ENCODE measurements at regions not wholly inside any gene's neighbourhood (a gene's known extent, or its start where the extent isn't known, plus 50 kb on each side); places are given as distances from the start of the nearest gene placed in this dataset.

DNA sequence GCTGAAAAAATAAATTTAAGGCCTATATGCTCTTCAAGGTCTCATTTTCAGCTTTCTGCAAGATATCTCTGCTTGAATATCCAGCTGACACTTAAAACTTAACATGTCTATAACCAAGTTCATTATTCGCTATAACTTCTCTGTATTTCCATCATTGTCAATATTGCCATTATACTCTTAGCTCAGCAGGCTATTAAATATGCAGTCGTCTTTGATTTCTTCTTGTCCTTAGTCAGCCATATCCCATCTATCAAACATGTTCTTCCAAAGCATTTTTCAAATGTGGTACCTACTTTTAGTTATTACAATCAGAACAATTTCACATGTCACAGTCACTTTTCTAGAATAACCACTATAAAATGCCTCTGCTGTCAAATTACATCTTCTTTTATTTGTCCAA is 1364.1 kb downstream of the ARAP2 start:
- DNase-seq (no peak), ATAC-seq (no peak)
- Mint-ChIP-seq H3K4me1 (no peaks in the 10 kb centered on the region), H3K27ac (no peak overlapping the region), H3K9me3 (ENCODE audit: low read depth) (peaks cover 3% of the 10 kb centered on the region), H3K27me3 (no peaks in the 10 kb centered on the region), H3K36me3 (no peaks in the 10 kb centered on the region), H3K4me3 (no peak overlapping the region)
- CTCF ChIA-PET = no interaction called here

DNA sequence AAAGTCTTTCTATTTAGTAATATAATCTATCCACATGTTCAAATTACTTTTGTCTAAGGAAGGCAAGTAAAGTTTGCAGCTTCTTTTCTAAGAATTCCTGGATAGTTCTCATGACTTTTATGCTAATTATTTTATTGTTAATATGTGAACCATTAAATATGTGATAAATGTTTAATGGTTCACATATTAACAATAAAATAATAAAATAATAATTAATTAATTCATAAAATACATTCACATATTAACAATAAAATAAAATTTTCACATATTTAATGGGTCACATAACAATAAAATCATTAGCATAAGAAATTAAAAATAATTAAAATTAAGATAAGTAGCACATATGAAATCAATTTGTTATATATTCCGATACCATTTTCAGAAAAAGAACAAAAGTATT is 1352.4 kb downstream of the ARAP2 start:
- H3K27ac Mint-ChIP-seq = no peak overlapping the region
- ATAC-seq (no peak), DNase-seq (no peak)
- CTCF ChIA-PET = no interaction called here
- no peaks in the 10 kb centered on the region for H3K27me3 Mint-ChIP-seq
- H3K4me1 Mint-ChIP-seq = no peaks in the 10 kb centered on the region
- H3K36me3 Mint-ChIP-seq = no peaks in the 10 kb centered on the region
- H3K9me3 Mint-ChIP-seq (ENCODE audit: low read depth) = peaks cover 13% of the 10 kb centered on the region
- H3K4me3 Mint-ChIP-seq = no peak overlapping the region

DNA sequence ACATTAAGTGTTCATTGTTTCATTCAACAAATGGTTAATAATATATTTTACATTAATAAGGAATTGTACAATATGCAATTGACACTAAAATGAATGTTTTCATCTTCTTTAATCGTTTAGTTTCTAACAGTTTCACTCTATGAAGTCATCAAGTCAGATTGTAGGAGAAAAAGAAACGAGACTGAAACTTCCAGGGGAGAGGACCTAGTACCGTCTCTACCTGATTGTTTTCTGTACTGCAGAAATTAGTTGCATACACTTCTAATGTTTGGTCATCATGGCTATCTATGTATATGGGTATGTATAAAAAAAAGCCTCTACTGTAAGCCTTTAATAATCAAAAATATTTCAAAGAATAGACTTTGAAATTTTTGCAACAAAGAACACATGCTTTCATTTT is 1350.9 kb downstream of the ARAP2 start:
- Mint-ChIP-seq H3K4me3 (no peak overlapping the region), H3K27me3 (no peaks in the 10 kb centered on the region), H3K36me3 (no peaks in the 10 kb centered on the region), H3K9me3 (ENCODE audit: low read depth) (peaks cover 13% of the 10 kb centered on the region), H3K27ac (no peak overlapping the region), H3K4me1 (no peaks in the 10 kb centered on the region)
- DNase-seq (no peak), ATAC-seq (no peak)
- CTCF ChIA-PET = no interaction called here

DNA sequence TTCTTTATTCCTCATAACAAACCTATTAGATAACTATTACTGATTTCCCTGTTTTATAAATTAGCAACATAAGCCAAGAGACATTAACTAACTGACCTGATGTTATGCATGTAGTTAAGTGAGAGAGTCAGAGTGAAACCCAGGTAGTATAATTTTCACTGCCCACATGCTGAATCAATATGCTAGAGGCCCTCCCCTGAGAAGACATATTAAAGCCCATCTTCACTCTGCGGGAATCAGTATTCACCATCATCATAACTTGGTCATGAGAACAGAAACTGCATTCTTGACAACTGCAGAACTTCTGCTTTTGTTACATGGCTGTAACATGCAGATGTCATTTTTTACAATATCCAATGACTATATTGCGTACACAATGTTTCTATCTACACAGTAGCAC is 1324.3 kb downstream of the ARAP2 start:
- H3K36me3 Mint-ChIP-seq = no peaks in the 10 kb centered on the region
- CTCF ChIA-PET = no interaction called here

DNA sequence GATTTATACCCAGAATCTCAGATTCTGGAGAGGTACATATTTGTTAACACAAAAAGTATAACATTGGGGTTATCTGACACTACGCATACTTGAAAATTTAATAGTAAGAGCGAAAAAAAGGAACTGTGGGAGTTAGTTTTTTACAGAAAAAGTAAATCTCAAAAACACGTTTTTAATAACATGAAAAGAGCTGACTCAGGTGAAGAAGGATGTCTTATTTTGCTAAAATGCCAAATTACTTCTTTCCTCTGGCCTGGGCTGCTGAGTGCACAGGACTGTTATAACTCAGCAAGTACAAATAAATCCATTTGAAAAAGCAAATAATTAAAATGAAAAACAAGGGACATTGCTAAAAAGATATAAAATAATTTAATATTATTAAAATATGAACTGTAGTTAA is 1322.9 kb downstream of the ARAP2 start:
- ATAC-seq (no peak), DNase-seq (no peak)
- Mint-ChIP-seq H3K36me3 (no peaks in the 10 kb centered on the region), H3K27me3 (no peaks in the 10 kb centered on the region), H3K9me3 (ENCODE audit: low read depth) (peaks cover 2% of the 10 kb centered on the region), H3K4me3 (no peak overlapping the region), H3K4me1 (no peaks in the 10 kb centered on the region), H3K27ac (no peak overlapping the region)
- CTCF ChIA-PET = no interaction called here

More for the DNA sequence above, 1324.3 kb downstream of the ARAP2 start:
- H3K9me3 Mint-ChIP-seq (ENCODE audit: low read depth) = peaks cover 2% of the 10 kb centered on the region
- DNase-seq = no peak
- no peaks in the 10 kb centered on the region for H3K27me3 Mint-ChIP-seq
- no peak overlapping the region for H3K27ac Mint-ChIP-seq
- H3K4me3 Mint-ChIP-seq = no peak overlapping the region
- no peak for ATAC-seq
- no peaks in the 10 kb centered on the region for H3K4me1 Mint-ChIP-seq

DNA sequence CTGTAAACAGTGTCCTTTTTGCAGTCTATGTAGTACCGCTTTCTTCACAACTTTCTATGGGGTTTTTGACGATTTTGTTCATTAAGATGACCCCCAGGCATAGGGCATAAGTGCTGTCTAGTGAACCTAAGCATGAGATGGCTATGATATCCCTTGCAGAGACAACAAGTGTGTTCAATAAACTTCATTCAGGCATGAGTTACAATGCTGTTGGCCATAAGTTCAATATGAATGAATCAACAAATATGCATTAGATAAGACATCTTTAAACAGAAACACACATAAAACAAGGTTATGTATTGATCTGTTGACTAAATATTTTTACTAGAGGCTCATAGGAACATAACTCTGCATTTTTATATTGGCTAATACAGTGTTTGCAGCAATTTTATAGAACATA is 1322.0 kb downstream of the ARAP2 start:
- CTCF ChIA-PET = no interaction called here
- Mint-ChIP-seq H3K27ac (no peak overlapping the region), H3K36me3 (no peaks in the 10 kb centered on the region), H3K27me3 (no peaks in the 10 kb centered on the region), H3K4me3 (no peak overlapping the region), H3K9me3 (ENCODE audit: low read depth) (peaks cover 2% of the 10 kb centered on the region), H3K4me1 (no peaks in the 10 kb centered on the region)
- no peak for DNase-seq
- no peak for ATAC-seq

DNA sequence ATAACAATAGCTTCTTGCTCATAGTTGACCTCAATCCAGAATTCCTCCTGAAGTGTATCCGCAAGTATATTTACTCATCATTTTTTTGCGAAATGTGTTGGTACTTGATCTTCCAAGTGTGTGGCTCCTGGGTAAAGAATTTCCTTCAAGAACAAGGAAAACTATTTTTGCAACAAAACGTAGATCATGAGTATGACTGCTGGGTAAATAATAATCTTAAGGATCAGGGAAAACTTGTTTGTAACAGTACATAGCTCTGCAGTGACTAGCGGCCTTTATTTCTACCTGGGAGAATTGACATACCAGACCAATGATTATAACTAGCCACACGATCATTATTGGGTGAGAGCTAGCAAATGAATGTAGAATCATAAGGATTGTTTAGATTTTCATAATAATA is 1311.7 kb downstream of the ARAP2 start:
- peaks cover 11% of the 10 kb centered on the region for H3K9me3 Mint-ChIP-seq (ENCODE audit: low read depth)
- CTCF ChIA-PET = no interaction called here
- no peaks in the 10 kb centered on the region for H3K4me1 Mint-ChIP-seq
- H3K27ac Mint-ChIP-seq = no peak overlapping the region
- ATAC-seq (no peak), DNase-seq (no peak)
- no peaks in the 10 kb centered on the region for H3K36me3 Mint-ChIP-seq
- H3K4me3 Mint-ChIP-seq = no peak overlapping the region
- H3K27me3 Mint-ChIP-seq = no peaks in the 10 kb centered on the region

DNA sequence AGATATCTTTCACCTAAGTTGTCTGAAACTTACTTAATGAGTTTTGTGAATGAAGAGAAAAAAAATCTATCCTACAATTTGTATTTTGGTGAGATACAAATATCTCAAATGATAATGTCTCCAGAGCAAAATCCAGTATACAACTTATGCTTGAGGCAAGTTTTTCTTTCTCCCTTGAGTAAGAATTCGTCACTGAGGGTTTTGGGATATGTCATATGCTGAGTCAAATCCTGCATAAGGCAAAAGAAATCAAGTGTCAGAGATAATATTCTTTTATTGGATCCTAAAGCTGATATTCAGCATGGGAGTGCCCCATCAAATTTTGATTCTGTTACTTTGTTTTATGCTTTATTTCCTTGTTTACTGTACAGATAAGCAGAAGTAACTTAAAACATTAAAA is 1308.6 kb downstream of the ARAP2 start:
- DNase-seq = no peak
- H3K36me3 Mint-ChIP-seq = no peaks in the 10 kb centered on the region
- CTCF ChIA-PET = no interaction called here
- no peaks in the 10 kb centered on the region for H3K4me1 Mint-ChIP-seq
- H3K27ac Mint-ChIP-seq = no peak overlapping the region
- H3K27me3 Mint-ChIP-seq = no peaks in the 10 kb centered on the region
- H3K9me3 Mint-ChIP-seq (ENCODE audit: low read depth) = peaks cover 5% of the 10 kb centered on the region
- no peak for ATAC-seq
- no peak overlapping the region for H3K4me3 Mint-ChIP-seq

DNA sequence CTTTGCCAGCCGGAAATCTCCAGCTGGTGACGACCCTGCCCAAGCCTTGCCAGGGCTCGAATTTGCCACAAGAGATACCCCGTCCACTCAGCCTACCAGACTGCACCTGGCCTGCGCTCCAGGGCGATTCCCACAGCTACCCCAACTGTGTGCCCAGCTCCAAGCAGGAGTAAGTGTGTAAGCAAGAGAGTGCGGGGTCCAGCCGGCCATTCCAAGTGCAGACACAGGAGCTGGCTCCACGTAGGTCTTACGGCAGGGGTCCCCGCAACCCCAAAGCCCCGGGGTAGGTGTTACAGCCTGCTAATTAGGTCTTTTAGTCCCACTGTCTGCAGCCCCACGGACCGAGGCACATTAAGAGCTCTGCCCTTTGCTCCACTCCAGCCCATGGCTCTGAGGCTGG is 1305.2 kb downstream of the ARAP2 start:
- DNase-seq = no peak

DNA sequence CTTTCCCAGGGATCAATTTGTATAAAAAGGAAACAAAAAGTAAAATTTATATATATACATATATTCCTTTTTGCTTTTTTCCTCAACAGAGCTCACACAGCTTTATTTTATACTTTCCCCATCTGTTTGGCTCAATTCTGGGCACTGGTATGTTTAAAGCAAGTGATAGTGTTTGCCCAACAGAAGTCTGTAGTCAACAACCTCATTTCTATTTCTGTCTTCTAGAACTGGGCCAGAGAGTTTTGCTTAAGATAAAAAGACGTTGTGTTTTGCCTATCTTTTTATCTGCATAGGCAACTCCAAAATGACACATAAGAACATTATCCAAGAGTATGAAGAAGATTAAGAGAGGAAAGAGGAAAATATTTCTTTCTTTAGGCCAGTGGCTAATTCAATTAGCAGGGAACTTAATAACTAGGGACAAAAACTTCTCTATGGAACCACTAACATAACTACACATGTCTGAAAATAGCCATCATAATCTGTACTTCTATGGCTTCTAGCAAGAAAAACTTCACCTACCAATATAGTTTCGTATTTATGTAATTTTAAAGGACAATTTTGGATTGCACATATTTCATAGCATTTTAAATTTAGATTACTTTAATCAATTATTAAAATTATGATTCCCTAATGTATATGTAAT is 1300.5 kb downstream of the ARAP2 start:
- DNase-seq = no peak
- no peaks in the 10 kb centered on the region for H3K36me3 Mint-ChIP-seq
- CTCF ChIA-PET = no interaction called here
- H3K4me1 Mint-ChIP-seq = no peaks in the 10 kb centered on the region
- no peak for ATAC-seq
- no peaks in the 10 kb centered on the region for H3K27me3 Mint-ChIP-seq
- H3K9me3 Mint-ChIP-seq (ENCODE audit: low read depth) = peaks cover 7% of the 10 kb centered on the region
- no peak overlapping the region for H3K27ac Mint-ChIP-seq
- no peak overlapping the region for H3K4me3 Mint-ChIP-seq

More for the DNA sequence above, 1305.2 kb downstream of the ARAP2 start:
- no peak overlapping the region for H3K27ac Mint-ChIP-seq
- no peak for ATAC-seq
- no peaks in the 10 kb centered on the region for H3K36me3 Mint-ChIP-seq
- CTCF ChIA-PET = no interaction called here
- H3K4me3 Mint-ChIP-seq = no peak overlapping the region
- H3K9me3 Mint-ChIP-seq (ENCODE audit: low read depth) = peaks cover 2% of the 10 kb centered on the region
- no peaks in the 10 kb centered on the region for H3K27me3 Mint-ChIP-seq
- H3K4me1 Mint-ChIP-seq = no peaks in the 10 kb centered on the region

DNA sequence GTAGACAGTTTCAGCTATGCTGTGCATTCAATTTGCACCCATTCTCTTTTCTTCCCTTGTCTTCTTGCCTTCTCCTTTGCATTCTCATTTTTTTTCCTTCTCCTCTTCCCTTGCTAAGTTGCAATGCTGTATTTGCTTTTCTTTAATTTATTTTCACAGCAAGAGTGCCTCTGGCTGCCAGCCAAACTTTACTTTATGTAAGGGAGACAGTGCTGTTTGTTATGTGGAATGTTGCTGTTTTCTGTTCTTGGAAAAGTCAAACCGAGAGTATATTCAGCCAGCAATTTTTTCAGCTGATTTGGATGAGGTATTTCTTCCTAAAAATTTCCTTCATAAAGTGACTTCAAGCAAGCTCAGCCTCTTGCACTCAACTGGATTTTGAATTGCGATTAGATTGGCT is 1293.4 kb downstream of the ARAP2 start:
- Mint-ChIP-seq H3K36me3 (no peaks in the 10 kb centered on the region), H3K4me1 (no peaks in the 10 kb centered on the region), H3K9me3 (ENCODE audit: low read depth) (peaks cover 9% of the 10 kb centered on the region), H3K4me3 (no peak overlapping the region), H3K27ac (no peak overlapping the region), H3K27me3 (no peaks in the 10 kb centered on the region)
- CTCF ChIA-PET = interaction anchor here (0.6 kb wide), 1 partner anchor 120 kb away, joined by 3 read pairs; no protein-coding TSS in a partner anchor
- ATAC-seq = no peak
- no peak for DNase-seq

DNA sequence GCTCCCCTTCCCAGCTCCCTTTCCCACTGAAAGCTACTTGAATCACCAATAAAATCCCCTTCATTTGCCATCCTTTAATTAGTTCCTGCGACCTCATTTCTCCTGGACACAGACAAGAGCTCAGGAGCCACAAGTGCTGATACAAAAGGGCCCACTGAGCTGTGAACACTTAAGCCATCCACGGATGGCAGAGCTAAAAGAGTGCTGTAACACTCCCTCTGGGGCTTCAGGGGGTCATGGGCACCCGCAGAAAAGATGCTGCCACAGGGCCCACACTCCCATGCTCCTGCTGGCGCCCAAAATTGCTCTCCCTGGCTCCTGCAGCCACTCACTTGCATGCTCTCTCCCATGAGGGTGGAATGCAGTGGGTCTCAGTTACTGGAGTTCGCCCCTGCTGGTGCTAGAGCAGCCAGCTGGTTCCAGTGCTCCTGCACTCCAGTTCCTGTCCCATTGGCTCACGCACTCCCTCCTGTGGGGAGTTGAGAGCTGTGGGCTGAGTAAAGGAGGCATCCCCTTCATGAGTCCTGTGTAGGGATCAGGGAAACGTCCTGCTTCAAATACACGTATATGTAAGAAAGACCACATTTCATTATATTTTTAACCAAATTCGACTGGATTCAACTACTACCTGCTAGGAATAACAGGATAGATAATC is 1291.0 kb downstream of the ARAP2 start:
- DNase-seq (no peak), ATAC-seq (no peak)
- Mint-ChIP-seq H3K36me3 (no peaks in the 10 kb centered on the region), H3K4me1 (no peaks in the 10 kb centered on the region), H3K27ac (no peak overlapping the region), H3K27me3 (no peaks in the 10 kb centered on the region), H3K9me3 (ENCODE audit: low read depth) (peaks cover 7% of the 10 kb centered on the region), H3K4me3 (no peak overlapping the region)
- CTCF ChIA-PET = no interaction called here

DNA sequence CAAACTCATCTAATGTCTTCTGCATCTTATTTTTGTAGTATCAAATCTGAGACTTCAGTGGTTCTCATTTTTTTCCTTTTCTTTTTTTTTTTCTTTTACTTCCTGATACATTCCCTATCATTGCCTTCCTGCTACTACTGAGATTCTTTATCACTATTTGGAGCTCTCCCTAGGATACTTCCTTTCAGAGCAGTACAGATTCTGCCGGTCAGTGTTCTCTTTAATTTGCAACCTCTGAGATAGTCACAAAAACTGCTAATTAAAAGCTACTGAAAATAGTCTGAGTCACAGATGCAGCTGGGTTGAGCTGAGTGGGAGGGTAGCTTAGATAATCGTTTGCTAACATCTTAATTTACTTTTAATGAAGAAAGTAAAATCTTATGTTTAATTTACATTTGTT is 1279.7 kb downstream of the ARAP2 start:
- H3K27ac Mint-ChIP-seq = no peak overlapping the region
- CTCF ChIA-PET = no interaction called here

DNA sequence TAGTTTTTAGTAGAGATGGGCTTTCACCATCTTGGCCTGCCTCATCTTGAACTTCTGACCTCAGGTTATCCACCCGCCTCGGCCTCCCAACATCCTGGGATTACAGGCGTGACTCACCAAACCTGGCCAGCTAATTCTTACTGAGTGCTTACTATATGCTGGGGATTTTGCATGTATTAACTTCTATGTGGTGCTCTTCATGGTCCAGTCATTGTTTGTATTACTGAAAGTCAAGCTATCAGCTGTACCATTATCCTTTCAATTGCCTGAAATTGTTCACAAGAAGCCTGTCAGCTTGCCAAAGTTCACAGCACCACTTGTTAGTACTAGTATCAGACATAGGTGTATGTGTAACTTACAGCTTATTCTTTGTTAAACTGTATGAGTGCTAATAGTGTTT is 1272.1 kb downstream of the ARAP2 start:
- Mint-ChIP-seq H3K27ac (no peak overlapping the region), H3K9me3 (ENCODE audit: low read depth) (peaks cover 3% of the 10 kb centered on the region), H3K36me3 (no peaks in the 10 kb centered on the region), H3K4me1 (no peaks in the 10 kb centered on the region), H3K4me3 (no peak overlapping the region), H3K27me3 (no peaks in the 10 kb centered on the region)
- CTCF ChIA-PET = no interaction called here
- ATAC-seq (no peak), DNase-seq (no peak)

More for the DNA sequence above, 1279.7 kb downstream of the ARAP2 start:
- no peaks in the 10 kb centered on the region for H3K27me3 Mint-ChIP-seq
- H3K9me3 Mint-ChIP-seq (ENCODE audit: low read depth) = no peaks in the 10 kb centered on the region
- DNase-seq (no peak), ATAC-seq (no peak)
- no peak overlapping the region for H3K4me3 Mint-ChIP-seq
- H3K4me1 Mint-ChIP-seq = no peaks in the 10 kb centered on the region
- H3K36me3 Mint-ChIP-seq = no peaks in the 10 kb centered on the region
